Spinal cord (tissue), 9 donors: ENCODE measurements at regions not wholly inside any gene's neighbourhood (a gene's known extent, or its start where the extent isn't known, plus 50 kb on each side); places are given as distances from the start of the nearest gene placed in this dataset.

Source experiments
- DNase-seq, 6 donors: peaks; one replicate each; pipeline versions ENCODE4 v3.0.0 to v3.0.0-alpha.2; 2013 to 2015; ENCODE audit warnings: low spot score in 6 of 6, low read depth in 4 of 6
- H3K27ac ChIP-seq: one replicate; pipeline ENCODE4 v1.5.1; 2013; ENCODE audit warnings: low read depth, low read length, control low read depth
- H3K27me3 ChIP-seq: one replicate; pipeline ENCODE4 v1.6.1; 2013; ENCODE audit warnings: low read length; ENCODE audit not compliant: control insufficient read depth, insufficient read depth
- H3K36me3 ChIP-seq: one replicate; pipeline ENCODE4 v1.6.1; 2013; ENCODE audit warnings: low read length; ENCODE audit not compliant: control insufficient read depth, insufficient read depth
- H3K4me1 ChIP-seq: one replicate; pipeline ENCODE4 v1.6.1; 2013; ENCODE audit warnings: low read length; ENCODE audit not compliant: control insufficient read depth, insufficient read depth
- H3K4me3 ChIP-seq: one replicate; pipeline ENCODE4 v1.5.1; 2013; ENCODE audit warnings: low read depth, low read length, control low read depth
- H3K9me3 ChIP-seq: one replicate; pipeline ENCODE4 v1.6.1; 2013; ENCODE audit warnings: low read length; ENCODE audit not compliant: control insufficient read depth, insufficient read depth
- WGBS: methylation state at CpG from one replicate; pipeline ENCODE4 v1.1.5; 2013; ENCODE audit warnings: missing lambda C conversion rate; ENCODE audit not compliant: insufficient coverage; 5-methylcytosine and 5-hydroxymethylcytosine counted together
- donor health status: healthy.

GRCh38 chr15:29457729-29458128 lies 188.1 kb upstream of the NSMCE3 start:
- Histone ChIP-seq H3K27me3 (no peaks in the 10 kb centered on the region), H3K27ac (no peak overlapping the region), H3K4me1 (peaks cover 15% of the 10 kb centered on the region), H3K36me3 (no peaks in the 10 kb centered on the region), H3K4me3 (no peak overlapping the region), H3K9me3 (no peaks in the 10 kb centered on the region)
- 89% methylated on average over 4 of the region's 6 CpGs for WGBS
- DNase-seq: no peak

- no peaks in the 10 kb centered on the region for H3K9me3 ChIP-seq
- WGBS: 71% methylated on average over 8 of the region's 8 CpGs
Measured at GRCh38 chr15:29456964-29457363, 187.3 kb upstream of the NSMCE3 start.

GRCh38 chr15:29456255-29456654 lies 186.6 kb upstream of the NSMCE3 start:
- no CpG with 5 or more reads among the region's 4 CpGs for WGBS
- no peaks in the 10 kb centered on the region for H3K27me3 ChIP-seq
- no peaks in the 10 kb centered on the region for H3K9me3 ChIP-seq
- DNase-seq: no peak
- H3K27ac ChIP-seq: no peak overlapping the region
- no peaks in the 10 kb centered on the region for H3K36me3 ChIP-seq
- H3K4me1 ChIP-seq: peaks cover 24% of the 10 kb centered on the region
- H3K4me3 ChIP-seq: no peak overlapping the region

More at GRCh38 chr15:29456964-29457363, 187.3 kb upstream of the NSMCE3 start:
- no peak overlapping the region for H3K4me3 ChIP-seq
- peaks cover 19% of the 10 kb centered on the region for H3K4me1 ChIP-seq
- no peaks in the 10 kb centered on the region for H3K27me3 ChIP-seq
- DNase-seq: no peak
- no peak overlapping the region for H3K27ac ChIP-seq
- H3K36me3 ChIP-seq: no peaks in the 10 kb centered on the region

- WGBS: 75% methylated on average over 3 of the region's 4 CpGs
- no peaks in the 10 kb centered on the region for H3K27me3 ChIP-seq
- no peak for DNase-seq
- no peak overlapping the region for H3K4me3 ChIP-seq
- peaks cover 26% of the 10 kb centered on the region for H3K4me1 ChIP-seq
- no peaks in the 10 kb centered on the region for H3K9me3 ChIP-seq
- H3K27ac ChIP-seq: no peak overlapping the region
- H3K36me3 ChIP-seq: no peaks in the 10 kb centered on the region
Measured at GRCh38 chr15:29455530-29455929, 185.9 kb upstream of the NSMCE3 start.

GRCh38 chr15:29455055-29455454 lies 185.4 kb upstream of the NSMCE3 start:
- Histone ChIP-seq H3K4me1 (peaks cover 26% of the 10 kb centered on the region), H3K27me3 (no peaks in the 10 kb centered on the region), H3K27ac (no peak overlapping the region), H3K4me3 (no peak overlapping the region), H3K36me3 (no peaks in the 10 kb centered on the region), H3K9me3 (no peaks in the 10 kb centered on the region)
- no peak for DNase-seq
- WGBS: 78% methylated on average over 3 of the region's 3 CpGs

- Histone ChIP-seq H3K4me1 (peaks cover 26% of the 10 kb centered on the region), H3K27ac (no peak overlapping the region), H3K9me3 (no peaks in the 10 kb centered on the region), H3K27me3 (no peaks in the 10 kb centered on the region), H3K36me3 (no peaks in the 10 kb centered on the region), H3K4me3 (no peak overlapping the region)
- 61% methylated on average over 4 of the region's 5 CpGs for WGBS
- DNase-seq: peak in 1 of 6 donors; percentile 32
Measured at GRCh38 chr15:29454506-29454905, 184.9 kb upstream of the NSMCE3 start.

GRCh38 chr15:29452881-29453731 lies 183.5 kb upstream of the NSMCE3 start:
- Histone ChIP-seq H3K27me3 (no peaks in the 10 kb centered on the region), H3K4me1 (peaks cover 26% of the 10 kb centered on the region), H3K36me3 (no peaks in the 10 kb centered on the region), H3K9me3 (no peaks in the 10 kb centered on the region), H3K4me3 (no peak overlapping the region), H3K27ac (peak overlapping the region; percentile 16)
- DNase-seq: no peak
- 27% methylated on average over 8 of the region's 16 CpGs for WGBS

GRCh38 chr15:29451201-29451781 lies 181.7 kb upstream of the NSMCE3 start:
- WGBS: 39% methylated on average over 13 of the region's 18 CpGs
- H3K27me3 ChIP-seq: no peaks in the 10 kb centered on the region
- DNase-seq: peak in 1 of 6 donors; percentile 49
- H3K9me3 ChIP-seq: no peaks in the 10 kb centered on the region
- no peaks in the 10 kb centered on the region for H3K36me3 ChIP-seq
- H3K27ac ChIP-seq: no peak overlapping the region
- no peak overlapping the region for H3K4me3 ChIP-seq
- peaks cover 23% of the 10 kb centered on the region for H3K4me1 ChIP-seq

GRCh38 chr15:29449136-29449535 lies 179.5 kb upstream of the NSMCE3 start:
- H3K9me3 ChIP-seq: no peaks in the 10 kb centered on the region
- WGBS: 11% methylated on average over 1 of the region's 2 CpGs
- no peak for DNase-seq
- no peak overlapping the region for H3K4me3 ChIP-seq
- H3K27ac ChIP-seq: no peak overlapping the region
- H3K4me1 ChIP-seq: peaks cover 18% of the 10 kb centered on the region
- H3K36me3 ChIP-seq: no peaks in the 10 kb centered on the region
- no peaks in the 10 kb centered on the region for H3K27me3 ChIP-seq

- 95% methylated on average over 3 of the region's 4 CpGs for WGBS
- no peaks in the 10 kb centered on the region for H3K36me3 ChIP-seq
- no peaks in the 10 kb centered on the region for H3K9me3 ChIP-seq
- peaks cover 17% of the 10 kb centered on the region for H3K4me1 ChIP-seq
- H3K4me3 ChIP-seq: no peak overlapping the region
- DNase-seq: no peak
- no peaks in the 10 kb centered on the region for H3K27me3 ChIP-seq
- no peak overlapping the region for H3K27ac ChIP-seq
Measured at GRCh38 chr15:29448320-29448719, 178.7 kb upstream of the NSMCE3 start.
